CD4-positive, alpha-beta T cell treated with Interleukin-12 subunit alpha and Interleukin-12 subunit beta, for 1 hour (primary cell): ENCODE measurements at regions not wholly inside any gene's neighbourhood (a gene's known extent, or its start where the extent isn't known, plus 50 kb on each side); places are given as distances from the start of the nearest gene placed in this dataset.

Source experiments
- DNase-seq: peaks from one replicate; pipeline ENCODE4 v3.0.0-alpha.2; 2020

- no peak for DNase-seq
Observed at GRCh38 chr11:29780756-29781155, 236.1 kb downstream of the KCNA4 start.

- DNase-seq = no peak
Observed at GRCh38 chr11:29773656-29774264, 243.1 kb downstream of the KCNA4 start.

- no peak for DNase-seq
Observed at GRCh38 chr11:29756871-29757270, 260.0 kb downstream of the KCNA4 start.

GRCh38 chr11:29755474-29755873, 261.4 kb downstream of the KCNA4 start:
- DNase-seq = no peak

- DNase-seq = no peak
Observed at GRCh38 chr11:29751618-29752017, 265.2 kb downstream of the KCNA4 start.

- no peak for DNase-seq
Observed at GRCh38 chr11:29750392-29750791, 266.4 kb downstream of the KCNA4 start.

GRCh38 chr11:29734287-29734686, 282.5 kb downstream of the KCNA4 start:
- no peak for DNase-seq

GRCh38 chr11:29713831-29714320, 303.0 kb downstream of the KCNA4 start:
- DNase-seq = no peak

GRCh38 chr11:29712616-29713015, 304.2 kb downstream of the KCNA4 start:
- DNase-seq = no peak

GRCh38 chr11:29707924-29708323, 308.9 kb downstream of the KCNA4 start:
- no peak for DNase-seq

GRCh38 chr11:29685361-29685760, 331.5 kb downstream of the KCNA4 start:
- no peak for DNase-seq

- DNase-seq = no peak
Observed at GRCh38 chr11:29682856-29683255, 334.0 kb downstream of the KCNA4 start.

- DNase-seq = no peak
Observed at GRCh38 chr11:29679996-29680395, 336.8 kb downstream of the KCNA4 start.

GRCh38 chr11:29676993-29677392, 339.8 kb downstream of the KCNA4 start:
- no peak for DNase-seq

- DNase-seq = no peak
Observed at GRCh38 chr11:29669310-29669709, 347.5 kb downstream of the KCNA4 start.

- no peak for DNase-seq
Observed at GRCh38 chr11:29657709-29658108, 359.1 kb downstream of the KCNA4 start.

GRCh38 chr11:29656597-29656996, 360.2 kb downstream of the KCNA4 start:
- no peak for DNase-seq

GRCh38 chr11:29645373-29645772, 371.5 kb downstream of the KCNA4 start:
- no peak for DNase-seq

- DNase-seq = no peak
Observed at GRCh38 chr11:29641201-29641600, 375.6 kb downstream of the KCNA4 start.

GRCh38 chr11:29634744-29635143, 382.1 kb downstream of the KCNA4 start:
- no peak for DNase-seq

- no peak for DNase-seq
Observed at GRCh38 chr11:29634244-29634643, 382.6 kb downstream of the KCNA4 start.

GRCh38 chr11:29629286-29629685, 387.5 kb downstream of the KCNA4 start:
- no peak for DNase-seq

GRCh38 chr11:29628609-29629008, 388.2 kb downstream of the KCNA4 start:
- DNase-seq = no peak

- DNase-seq = no peak
Observed at GRCh38 chr11:29627541-29627940, 389.3 kb downstream of the KCNA4 start.

- no peak for DNase-seq
Observed at GRCh38 chr11:29623144-29623722, 393.6 kb downstream of the KCNA4 start.
